ENCODE measurements at regions not wholly inside any gene's neighbourhood (a gene's known extent, or its start where the extent isn't known, plus 50 kb on each side); places are given as distances from the start of the nearest gene placed in this dataset.

- no peak for DNase-seq (ENCODE audit: low read depth)
- H3K4me3 ChIP-seq (ENCODE audit: low read length), result no peak overlapping the region
- no peak for TF ChIP-seq CTCF (conservative IDR thresholded peaks at IDR 0.05; ENCODE audit: low read depth, low read length)
Observed at GRCh38 chr16:85162478-85163277, 50.4 kb upstream of the CIBAR2 start.

GRCh38 chr16:85163278-85164112 is 51.2 kb upstream of the CIBAR2 start:
- no peak for DNase-seq (ENCODE audit: low read depth)
- no peak for TF ChIP-seq CTCF (conservative IDR thresholded peaks at IDR 0.05; ENCODE audit: low read depth, low read length)
- H3K4me3 ChIP-seq (ENCODE audit: low read length), result no peak overlapping the region

- DNase-seq (ENCODE audit: low read depth), result no peak
- H3K4me3 ChIP-seq (ENCODE audit: low read length), result no peak overlapping the region
- TF ChIP-seq CTCF (conservative IDR thresholded peaks at IDR 0.05; ENCODE audit: low read depth, low read length), result no peak
Observed at GRCh38 chr16:85164431-85164830, 52.2 kb upstream of the CIBAR2 start.

- H3K4me3 ChIP-seq (ENCODE audit: low read length), result no peak overlapping the region
- no peak for TF ChIP-seq CTCF (conservative IDR thresholded peaks at IDR 0.05; ENCODE audit: low read depth, low read length)
- DNase-seq (ENCODE audit: low read depth), result no peak
Observed at GRCh38 chr16:85164838-85165516, 52.7 kb upstream of the CIBAR2 start.

GRCh38 chr16:85165781-85166180 is 53.5 kb upstream of the CIBAR2 start:
- no peak for DNase-seq (ENCODE audit: low read depth)
- no peak overlapping the region for H3K4me3 ChIP-seq (ENCODE audit: low read length)
- no peak for TF ChIP-seq CTCF (conservative IDR thresholded peaks at IDR 0.05; ENCODE audit: low read depth, low read length)

- no peak overlapping the region for H3K4me3 ChIP-seq (ENCODE audit: low read length)
- no peak for TF ChIP-seq CTCF (conservative IDR thresholded peaks at IDR 0.05; ENCODE audit: low read depth, low read length)
- DNase-seq (ENCODE audit: low read depth), result no peak
Observed at GRCh38 chr16:85166281-85166680, 54.0 kb upstream of the CIBAR2 start.
